ENCODE measurements at regions not wholly inside any gene's neighbourhood (a gene's known extent, or its start where the extent isn't known, plus 50 kb on each side); places are given as distances from the start of the nearest gene placed in this dataset.

DNA sequence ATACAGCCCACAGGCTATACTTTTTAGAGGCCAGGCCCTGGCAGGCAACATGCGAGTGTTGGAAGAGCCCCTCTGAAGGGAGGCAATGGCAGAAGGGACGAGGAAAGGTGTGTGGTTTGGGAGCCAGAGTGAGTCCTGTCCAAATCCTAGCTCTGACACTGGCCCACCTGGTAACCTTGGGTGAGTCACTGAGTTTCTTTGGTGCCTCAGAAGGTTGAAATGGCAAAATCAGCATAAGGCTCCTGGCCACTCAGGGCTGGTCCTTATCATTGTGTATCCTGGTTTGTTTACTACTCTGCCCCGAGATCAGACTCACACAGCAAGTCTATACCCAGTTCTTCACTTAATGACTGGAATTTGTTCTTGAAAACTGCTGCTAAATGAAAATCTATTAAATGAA is 71.4 kb upstream of the TLE3 start:
- 96% methylated on average over 3 of the region's 3 CpGs for WGBS
- Histone ChIP-seq H3K4me1 (ENCODE audit: insufficient read depth) (no peaks in the 10 kb centered on the region), H3K27ac (ENCODE audit: low read depth) (no peak overlapping the region), H3K4me3 (ENCODE audit: low read depth, low read length) (no peak overlapping the region), H3K36me3 (ENCODE audit: insufficient read depth) (no peaks in the 10 kb centered on the region)
- DNase-seq (ENCODE audit: extremely low spot score): no peak

- Histone ChIP-seq H3K4me1 (ENCODE audit: insufficient read depth) (no peaks in the 10 kb centered on the region), H3K36me3 (ENCODE audit: insufficient read depth) (no peaks in the 10 kb centered on the region), H3K4me3 (ENCODE audit: low read depth, low read length) (no peak overlapping the region), H3K27ac (ENCODE audit: low read depth) (no peak overlapping the region)
- 67% methylated on average over 3 of the region's 3 CpGs for WGBS
- no peak for DNase-seq (ENCODE audit: extremely low spot score)
These were observed 69.4 kb upstream of the TLE3 start for GRCh38 chr15:70167155-70167554.

DNA sequence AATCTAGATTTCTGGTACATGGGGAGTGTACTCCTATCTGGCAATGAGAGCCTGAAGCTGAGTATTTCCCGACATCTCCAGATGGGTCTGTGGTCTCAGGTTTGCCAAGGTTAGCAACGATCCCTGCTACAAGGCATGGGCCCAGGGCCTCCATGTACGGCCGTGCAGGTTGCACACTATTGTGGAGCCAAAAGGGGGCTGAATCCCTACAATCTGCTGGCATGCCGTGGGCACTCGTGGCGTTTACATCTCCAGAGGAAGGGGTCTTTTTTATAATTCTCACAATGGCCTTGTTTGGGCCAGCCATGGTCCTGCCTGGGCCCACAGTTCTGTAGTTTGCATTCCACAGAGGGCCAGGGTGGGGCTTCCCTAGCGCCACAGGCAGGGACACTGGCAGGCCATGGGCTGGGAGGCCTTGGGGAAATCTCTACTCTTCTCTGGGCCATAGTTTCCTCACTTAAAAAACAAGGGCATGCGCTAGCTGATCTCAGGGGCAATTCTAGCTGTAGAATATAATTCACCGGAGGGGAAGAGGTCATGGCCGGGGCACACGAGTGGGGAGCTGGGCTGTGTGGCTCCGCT is 68.9 kb upstream of the TLE3 start:
- DNase-seq (ENCODE audit: extremely low spot score): no peak
- H3K4me1 ChIP-seq (ENCODE audit: insufficient read depth): no peaks in the 10 kb centered on the region
- no peaks in the 10 kb centered on the region for H3K36me3 ChIP-seq (ENCODE audit: insufficient read depth)
- H3K27ac ChIP-seq (ENCODE audit: low read depth): no peak overlapping the region
- no peak overlapping the region for H3K4me3 ChIP-seq (ENCODE audit: low read depth, low read length)
- 90% methylated on average over 13 of the region's 13 CpGs for WGBS

DNA sequence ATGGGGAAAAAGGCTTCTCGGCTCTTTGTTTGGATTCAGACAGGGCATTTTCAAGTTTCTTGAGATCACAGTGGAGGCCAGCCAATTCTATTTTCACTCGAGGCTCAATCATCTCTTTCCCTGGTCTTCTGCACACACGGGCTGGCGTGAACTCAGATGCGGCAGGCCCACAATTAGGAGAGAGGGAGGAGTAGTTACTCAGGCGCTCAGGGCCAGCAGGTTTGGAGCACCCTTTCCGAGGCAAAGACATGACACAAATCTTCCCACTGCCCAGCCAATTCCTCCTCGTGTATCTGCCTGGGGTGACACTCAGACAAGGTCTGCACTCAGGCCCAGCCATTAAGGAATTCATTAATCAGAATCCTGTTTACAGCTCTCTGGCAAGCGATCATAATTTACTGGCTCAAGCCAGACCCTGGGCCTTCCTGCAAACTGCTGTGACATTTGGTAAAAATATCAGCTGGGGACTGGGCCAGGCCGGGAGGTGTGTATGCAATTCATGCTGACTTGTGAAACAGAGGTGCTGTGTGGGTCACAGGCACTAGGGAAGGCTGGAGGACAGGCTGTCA is 68.1 kb upstream of the TLE3 start:
- 39% methylated on average over 10 of the region's 10 CpGs for WGBS
- Histone ChIP-seq H3K36me3 (ENCODE audit: insufficient read depth) (no peaks in the 10 kb centered on the region), H3K27ac (ENCODE audit: low read depth) (no peak overlapping the region), H3K4me1 (ENCODE audit: insufficient read depth) (no peaks in the 10 kb centered on the region), H3K4me3 (ENCODE audit: low read depth, low read length) (no peak overlapping the region)
- DNase-seq (ENCODE audit: extremely low spot score): no peak

DNA sequence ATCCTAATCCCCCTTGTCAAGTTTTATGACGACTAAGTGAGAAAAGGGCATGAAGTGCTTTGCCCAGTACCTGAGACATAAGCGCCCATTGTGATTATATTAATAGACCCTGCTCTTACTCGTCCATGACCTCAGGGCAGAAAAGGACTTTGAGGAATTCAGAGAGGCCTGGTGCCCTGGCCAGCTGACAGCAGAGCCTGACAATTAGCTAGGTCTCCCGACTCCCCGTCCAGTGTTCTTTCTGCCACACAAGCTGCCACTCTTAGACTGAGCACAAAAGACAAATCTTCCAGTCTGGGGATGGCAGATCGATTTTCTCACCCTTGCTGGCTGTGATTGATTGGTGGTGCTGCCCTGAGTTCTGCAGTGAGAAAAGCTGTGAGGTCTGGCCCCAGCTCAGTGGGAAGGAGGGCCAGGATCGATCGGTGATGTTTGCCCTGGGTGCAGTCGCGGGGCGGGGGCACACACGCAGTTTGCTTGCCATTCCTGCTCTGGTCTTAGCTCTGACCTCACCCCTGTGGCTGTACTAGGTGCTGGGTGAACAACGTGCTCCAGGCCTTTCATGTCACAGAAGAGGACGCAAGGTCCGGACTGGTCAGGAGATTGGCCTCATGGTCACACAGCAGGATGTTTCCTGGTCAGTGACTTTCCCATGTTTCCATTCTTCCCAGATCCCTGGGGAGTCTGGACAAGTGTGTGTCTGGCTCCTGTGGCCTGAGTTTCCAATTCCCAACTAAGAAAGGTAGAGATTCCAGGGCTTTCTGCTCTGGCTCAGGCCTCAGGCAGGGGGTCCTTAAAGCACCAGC is 67.4 kb upstream of the TLE3 start:
- no peak for DNase-seq (ENCODE audit: extremely low spot score)
- H3K36me3 ChIP-seq (ENCODE audit: insufficient read depth): no peaks in the 10 kb centered on the region
- 91% methylated on average over 15 of the region's 15 CpGs for WGBS

GRCh38 chr15:70164156-70164900 is 66.6 kb upstream of the TLE3 start:
- Histone ChIP-seq H3K27ac (ENCODE audit: low read depth) (no peak overlapping the region), H3K4me3 (ENCODE audit: low read depth, low read length) (no peak overlapping the region), H3K36me3 (ENCODE audit: insufficient read depth) (no peaks in the 10 kb centered on the region), H3K4me1 (ENCODE audit: insufficient read depth) (no peaks in the 10 kb centered on the region)
- WGBS: 94% methylated on average over 3 of the region's 3 CpGs
- no peak for DNase-seq (ENCODE audit: extremely low spot score)

More for the DNA sequence above, 67.4 kb upstream of the TLE3 start:
- Histone ChIP-seq H3K27ac (ENCODE audit: low read depth) (no peak overlapping the region), H3K4me1 (ENCODE audit: insufficient read depth) (no peaks in the 10 kb centered on the region), H3K4me3 (ENCODE audit: low read depth, low read length) (no peak overlapping the region)

GRCh38 chr15:70160803-70161565 is 63.3 kb upstream of the TLE3 start:
- Histone ChIP-seq H3K4me1 (ENCODE audit: insufficient read depth) (no peaks in the 10 kb centered on the region), H3K36me3 (ENCODE audit: insufficient read depth) (no peaks in the 10 kb centered on the region), H3K27ac (ENCODE audit: low read depth) (no peak overlapping the region), H3K4me3 (ENCODE audit: low read depth, low read length) (no peak overlapping the region)
- no peak for DNase-seq (ENCODE audit: extremely low spot score)
- 72% methylated on average over 19 of the region's 19 CpGs for WGBS

DNA sequence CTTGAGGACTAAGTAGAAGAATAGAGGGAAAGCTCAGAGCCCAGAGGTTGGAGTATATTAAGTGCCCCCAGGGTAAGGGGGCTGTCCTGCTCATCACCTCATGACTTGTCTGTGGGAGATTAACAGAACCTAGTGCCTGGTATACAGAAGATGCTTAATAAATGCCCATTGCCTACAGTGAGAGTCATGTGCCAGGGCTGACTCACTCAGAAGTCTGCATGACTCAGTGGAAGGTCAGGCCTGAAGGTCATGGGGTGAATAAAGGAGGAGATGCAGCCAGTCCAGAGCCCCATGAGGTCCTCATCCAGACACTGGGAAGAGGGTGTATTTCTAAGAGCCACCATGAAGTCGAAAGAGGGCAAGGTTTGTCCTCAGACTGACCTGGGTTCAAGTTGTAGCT is 62.5 kb upstream of the TLE3 start:
- Histone ChIP-seq H3K36me3 (ENCODE audit: insufficient read depth) (no peaks in the 10 kb centered on the region), H3K4me1 (ENCODE audit: insufficient read depth) (no peaks in the 10 kb centered on the region), H3K4me3 (ENCODE audit: low read depth, low read length) (no peak overlapping the region), H3K27ac (ENCODE audit: low read depth) (no peak overlapping the region)
- DNase-seq (ENCODE audit: extremely low spot score): no peak
- 53% methylated on average over 1 of the region's 1 CpG for WGBS

- H3K4me1 ChIP-seq (ENCODE audit: insufficient read depth): no peaks in the 10 kb centered on the region
- H3K36me3 ChIP-seq (ENCODE audit: insufficient read depth): no peaks in the 10 kb centered on the region
- H3K27ac ChIP-seq (ENCODE audit: low read depth): no peak overlapping the region
- DNase-seq (ENCODE audit: extremely low spot score): no peak
- H3K4me3 ChIP-seq (ENCODE audit: low read depth, low read length): no peak overlapping the region
- WGBS: 75% methylated on average over 2 of the region's 2 CpGs
These were observed 61.9 kb upstream of the TLE3 start for GRCh38 chr15:70159713-70160009.

- Histone ChIP-seq H3K36me3 (ENCODE audit: insufficient read depth) (no peaks in the 10 kb centered on the region), H3K4me3 (ENCODE audit: low read depth, low read length) (no peak overlapping the region), H3K27ac (ENCODE audit: low read depth) (no peak overlapping the region), H3K4me1 (ENCODE audit: insufficient read depth) (no peaks in the 10 kb centered on the region)
- DNase-seq (ENCODE audit: extremely low spot score): no peak
- WGBS: 89% methylated on average over 9 of the region's 9 CpGs
These were observed 61.4 kb upstream of the TLE3 start for GRCh38 chr15:70159001-70159712.

GRCh38 chr15:70158309-70159000 is 60.7 kb upstream of the TLE3 start:
- DNase-seq (ENCODE audit: extremely low spot score): no peak
- Histone ChIP-seq H3K27ac (ENCODE audit: low read depth) (no peak overlapping the region), H3K4me3 (ENCODE audit: low read depth, low read length) (no peak overlapping the region), H3K4me1 (ENCODE audit: insufficient read depth) (no peaks in the 10 kb centered on the region), H3K36me3 (ENCODE audit: insufficient read depth) (no peaks in the 10 kb centered on the region)
- 95% methylated on average over 9 of the region's 9 CpGs for WGBS

- no peak overlapping the region for H3K4me3 ChIP-seq (ENCODE audit: low read depth, low read length)
- no peaks in the 10 kb centered on the region for H3K36me3 ChIP-seq (ENCODE audit: insufficient read depth)
- 48% methylated on average over 17 of the region's 17 CpGs for WGBS
- DNase-seq (ENCODE audit: extremely low spot score): no peak
- no peaks in the 10 kb centered on the region for H3K4me1 ChIP-seq (ENCODE audit: insufficient read depth)
- H3K27ac ChIP-seq (ENCODE audit: low read depth): no peak overlapping the region
These were observed 59.1 kb upstream of the TLE3 start for GRCh38 chr15:70156671-70157271.
